Left hindlimb (tissue), 1 donor: ENCODE measurements at regions not wholly inside any gene's neighbourhood (a gene's known extent, or its start where the extent isn't known, plus 50 kb on each side); places are given as distances from the start of the nearest gene placed in this dataset.
A peak's percentile ranks its signal among the peaks of the same experiment; 100 is the strongest.

Experiments
- DNase-seq: peaks from one replicate; pipeline ENCODE4 v3.0.0-alpha.2; 2018

- no peak for DNase-seq
These were observed 877.1 kb upstream of the CDH8 start for GRCh38 chr16:62913333-62913732.

DNA sequence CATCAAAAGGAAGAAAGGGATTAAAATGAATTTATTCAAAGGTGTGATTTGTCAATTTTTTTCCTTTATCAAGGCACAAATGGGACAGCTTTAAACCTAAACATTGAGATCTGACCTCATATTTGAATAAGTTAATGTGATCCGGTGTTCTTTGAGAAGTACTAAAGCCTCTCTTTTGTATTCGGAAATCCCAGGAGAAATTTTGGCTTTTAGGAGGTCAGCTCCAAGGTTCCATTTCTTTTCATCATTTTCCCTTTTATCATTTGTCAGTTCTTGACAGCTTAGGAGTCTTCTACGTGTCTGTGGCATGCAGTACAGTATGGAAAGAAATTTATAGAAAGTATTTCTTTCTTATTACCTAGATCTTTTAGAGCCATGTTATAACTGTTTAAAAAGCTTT lies 873.4 kb upstream of the CDH8 start:
- DNase-seq: no peak

DNA sequence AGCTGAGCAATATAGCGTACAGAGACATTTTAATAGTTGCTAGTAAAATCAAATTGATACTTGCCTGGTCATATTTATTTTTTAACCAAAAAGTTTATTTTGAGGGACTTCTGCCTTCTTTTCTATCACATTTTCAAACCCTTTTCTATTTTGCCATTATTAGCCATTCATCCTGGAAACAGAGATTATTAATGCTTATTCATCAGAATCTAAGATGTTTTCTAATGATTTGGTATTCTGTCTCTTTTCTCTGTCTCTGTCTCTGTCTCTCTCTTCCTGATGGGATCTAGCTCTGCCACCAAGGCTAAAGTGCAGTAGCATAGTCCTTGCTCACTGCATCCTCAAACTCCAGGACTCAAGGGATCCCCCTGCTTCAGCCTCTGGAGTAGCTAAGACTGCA lies 871.3 kb upstream of the CDH8 start:
- no peak for DNase-seq

- no peak for DNase-seq
These were observed 867.8 kb upstream of the CDH8 start for GRCh38 chr16:62903961-62904502.

GRCh38 chr16:62899737-62900136 lies 863.5 kb upstream of the CDH8 start:
- no peak for DNase-seq

GRCh38 chr16:62889097-62889496 lies 852.9 kb upstream of the CDH8 start:
- DNase-seq: no peak

DNA sequence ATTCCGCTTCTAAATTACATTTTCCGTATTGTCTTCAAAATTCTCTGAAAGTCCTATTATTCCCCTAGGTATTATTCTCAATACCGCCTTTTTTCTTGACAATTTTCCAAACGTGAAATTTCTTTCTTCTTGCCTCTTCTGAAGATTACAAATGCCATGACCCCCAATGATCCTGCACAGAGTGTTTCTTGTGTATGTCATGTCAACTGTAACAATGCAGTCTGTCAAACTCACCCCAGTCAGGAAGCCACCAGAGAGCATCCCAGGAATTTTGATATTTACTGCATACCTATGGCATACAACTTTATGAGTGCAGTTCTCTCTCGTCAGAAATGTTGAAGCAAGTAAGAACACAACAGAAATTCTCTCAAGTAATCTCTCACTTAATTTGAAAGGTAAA lies 847.3 kb upstream of the CDH8 start:
- no peak for DNase-seq

DNA sequence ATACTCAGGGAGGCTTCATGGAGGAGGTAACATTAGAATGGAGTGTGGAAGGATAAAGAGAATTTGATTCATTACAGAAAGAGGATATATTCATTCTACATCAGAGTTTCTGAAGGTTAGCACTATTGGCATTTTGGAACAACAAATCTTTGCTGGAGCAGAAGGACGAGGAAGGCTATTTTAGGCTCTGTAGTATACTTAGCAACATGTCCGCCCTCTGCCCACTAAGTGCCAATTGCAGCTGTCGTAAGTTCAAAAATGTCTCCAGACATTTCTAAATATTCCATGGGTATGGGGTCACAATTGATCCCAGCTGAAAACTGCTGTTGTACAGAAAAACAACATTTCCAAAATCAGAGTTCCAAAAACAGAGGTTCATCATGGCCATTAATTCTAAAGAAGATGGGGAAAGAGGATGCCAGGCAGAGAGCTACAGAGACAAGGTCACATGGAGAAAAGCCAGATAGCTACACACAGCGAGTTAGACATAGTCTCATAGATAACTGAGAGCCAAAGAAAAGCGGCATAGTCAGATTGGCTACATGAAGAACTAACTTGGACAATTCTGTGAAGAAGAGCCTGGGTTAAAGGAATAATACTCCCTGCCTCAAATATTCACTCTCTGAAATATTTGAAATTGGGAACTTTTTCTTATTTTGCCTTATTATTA lies 846.4 kb upstream of the CDH8 start:
- DNase-seq: no peak

- no peak for DNase-seq
These were observed 839.9 kb upstream of the CDH8 start for GRCh38 chr16:62876133-62876532.

GRCh38 chr16:62872339-62872738 lies 836.1 kb upstream of the CDH8 start:
- no peak for DNase-seq

GRCh38 chr16:62870554-62870953 lies 834.3 kb upstream of the CDH8 start:
- no peak for DNase-seq

DNA sequence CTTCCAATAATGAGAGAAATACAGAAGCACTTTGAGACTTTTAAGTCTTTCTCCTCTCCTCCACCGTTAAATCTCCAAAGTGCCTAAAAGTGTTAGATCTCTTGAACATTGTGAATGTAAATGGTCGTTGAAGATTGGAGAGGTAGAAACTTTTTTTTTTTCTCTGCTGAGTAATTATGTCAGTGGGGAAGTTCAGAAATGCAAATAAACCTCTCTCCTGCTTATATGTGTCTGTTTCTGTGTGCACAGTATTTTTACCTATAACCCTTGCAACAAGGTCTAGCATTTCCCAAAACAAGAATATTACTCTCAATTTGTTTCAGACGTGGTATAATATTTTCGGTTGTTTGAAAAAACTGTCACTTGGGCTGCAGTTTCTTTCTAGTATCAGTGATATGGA lies 833.6 kb upstream of the CDH8 start:
- DNase-seq: no peak

- no peak for DNase-seq
These were observed 826.9 kb upstream of the CDH8 start for GRCh38 chr16:62863139-62863538.

- no peak for DNase-seq
These were observed 817.6 kb upstream of the CDH8 start for GRCh38 chr16:62853887-62854286.

- no peak for DNase-seq
These were observed 810.3 kb upstream of the CDH8 start for GRCh38 chr16:62846399-62847057.

DNA sequence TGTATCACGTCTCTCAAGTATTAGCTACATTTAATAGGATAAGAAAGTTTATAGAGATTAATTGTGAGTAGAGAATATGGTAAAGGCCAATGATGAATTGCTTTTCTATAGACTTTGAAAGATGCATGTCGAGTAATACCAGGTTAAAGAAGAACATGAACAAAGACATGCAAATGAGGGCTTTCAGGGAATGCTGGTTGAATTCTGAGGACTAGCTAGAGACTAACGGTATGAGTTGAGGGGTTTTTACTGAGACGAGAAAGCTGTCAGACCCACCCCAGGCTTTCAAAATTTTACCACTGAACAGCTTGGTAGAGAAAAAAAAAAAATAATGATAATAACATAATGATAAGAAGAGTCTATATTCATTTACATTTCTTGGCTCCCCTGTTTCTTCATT lies 796.0 kb upstream of the CDH8 start:
- DNase-seq: no peak

- DNase-seq: no peak
These were observed 795.1 kb upstream of the CDH8 start for GRCh38 chr16:62831235-62831850.

DNA sequence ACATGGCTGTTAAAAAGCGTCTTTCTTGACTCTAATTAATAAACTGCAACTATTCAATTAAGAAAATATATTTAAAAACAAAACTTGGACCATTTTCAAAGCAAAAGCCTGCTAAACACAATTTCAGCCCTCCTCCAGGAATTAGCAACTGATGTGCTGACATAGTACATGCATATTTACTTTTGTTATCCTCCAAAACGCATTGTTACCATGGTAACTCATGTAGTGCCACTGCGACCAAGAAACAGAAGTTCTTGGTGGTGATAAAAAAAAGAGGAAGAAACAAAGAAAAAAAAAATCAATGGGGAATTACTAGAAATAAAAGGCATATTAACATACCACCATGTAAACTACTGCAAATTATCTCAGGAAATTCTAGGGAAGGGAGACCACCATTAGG lies 793.4 kb upstream of the CDH8 start:
- no peak for DNase-seq

DNA sequence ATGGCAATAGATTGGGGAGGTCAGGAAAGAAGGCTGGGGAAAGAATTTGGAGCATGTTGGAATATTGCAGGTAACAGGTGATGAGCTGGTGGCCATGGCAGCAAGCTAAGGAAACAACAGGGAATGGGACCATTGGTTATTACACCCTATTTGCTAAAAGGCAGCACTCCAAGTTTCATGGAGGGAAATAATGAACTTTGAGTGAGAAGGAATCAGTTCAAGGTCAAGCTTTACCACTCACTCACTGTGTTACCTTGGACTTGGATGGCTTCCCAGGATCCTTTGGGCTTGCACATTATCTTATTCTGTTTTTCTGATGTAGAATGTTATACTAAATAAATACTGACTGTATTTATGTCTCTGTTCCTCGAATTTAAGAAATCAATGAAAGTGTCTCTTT lies 792.8 kb upstream of the CDH8 start:
- DNase-seq: no peak

- DNase-seq: no peak
These were observed 785.6 kb upstream of the CDH8 start for GRCh38 chr16:62821824-62822223.

DNA sequence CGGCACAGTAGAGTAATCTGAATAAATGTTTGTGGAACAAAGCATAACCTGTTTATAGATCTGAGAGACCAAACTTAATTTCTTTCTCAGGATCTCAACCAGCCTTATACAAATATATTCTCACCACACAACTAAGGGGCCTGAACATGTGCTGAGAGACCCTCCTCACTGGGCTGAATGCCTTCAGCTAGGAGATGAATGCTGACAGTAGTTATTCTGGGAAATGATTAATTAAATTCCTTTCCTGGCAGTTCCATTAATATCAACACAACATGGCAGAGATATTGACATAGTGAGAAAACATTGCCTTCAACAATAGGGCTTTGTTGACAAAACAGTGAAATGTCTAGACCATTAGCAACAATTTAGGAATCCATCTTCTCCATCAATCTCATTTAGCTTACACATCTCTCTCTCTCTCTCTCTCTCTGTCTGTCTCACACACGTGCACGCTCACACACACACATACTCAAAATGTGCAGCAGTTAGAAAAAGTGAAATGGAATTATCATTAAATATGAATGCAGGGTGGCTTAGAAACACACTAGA lies 780.8 kb upstream of the CDH8 start:
- no peak for DNase-seq

DNA sequence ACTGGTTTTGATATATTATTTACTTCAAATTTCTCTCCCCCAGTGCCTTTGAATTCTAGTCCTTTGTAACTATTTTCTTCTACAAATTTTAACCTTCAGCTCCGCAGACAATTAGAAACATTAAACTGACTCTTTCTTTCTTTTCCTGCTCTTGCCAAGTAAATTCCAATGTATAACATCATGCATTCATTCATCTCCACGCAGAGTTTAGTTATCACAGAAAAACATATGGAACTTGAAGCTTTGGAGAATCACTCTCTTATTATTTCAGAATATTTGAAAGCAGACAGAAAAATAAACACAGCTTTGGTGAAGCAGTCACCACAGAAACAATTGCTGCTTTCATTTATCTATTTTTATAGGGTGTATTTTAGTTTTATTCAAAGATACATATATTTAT lies 778.7 kb upstream of the CDH8 start:
- DNase-seq: no peak

DNA sequence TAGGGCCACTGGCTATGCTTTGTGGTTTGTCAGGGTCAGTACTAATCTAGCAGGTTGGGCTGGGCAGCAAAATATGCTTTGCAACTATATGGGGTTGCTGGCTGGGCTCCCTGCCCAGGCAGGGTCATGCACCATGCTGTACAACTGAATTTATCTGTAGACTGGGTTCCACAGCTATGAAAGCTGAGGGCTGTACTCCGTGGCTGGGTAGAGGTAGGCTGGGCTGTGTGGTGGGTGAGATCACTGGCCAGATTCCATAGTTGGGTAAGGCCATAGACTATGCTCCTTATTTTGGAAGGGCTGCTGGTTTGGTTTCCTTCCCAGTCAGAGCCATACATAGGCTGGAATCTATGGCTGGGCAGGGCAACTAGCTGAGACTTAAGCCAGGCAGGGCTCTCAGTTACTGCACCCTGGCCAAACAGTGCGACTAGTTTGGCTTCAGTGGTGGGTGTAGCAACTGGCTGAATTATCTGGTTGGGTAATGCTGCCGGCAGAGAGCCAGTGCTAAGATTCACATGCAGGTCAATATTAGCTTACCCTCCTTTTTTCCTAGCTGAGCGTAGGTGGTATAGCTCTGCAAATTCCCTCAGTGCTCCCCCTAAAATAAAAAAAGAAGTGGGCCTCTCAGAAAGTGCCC lies 769.1 kb upstream of the CDH8 start:
- peak; percentile 36 for DNase-seq
